DOHH2 (cell line): ENCODE measurements at regions not wholly inside any gene's neighbourhood (a gene's known extent, or its start where the extent isn't known, plus 50 kb on each side); places are given as distances from the start of the nearest gene placed in this dataset.

Experiments used
- EZH2phosphoT487 ChIP-seq: fragments of 200-600 bp; sonication (generic); IDR thresholded peaks from 2 replicates; pipeline ENCODE4 v1.6.1; 2017; ENCODE audit warnings: borderline replicate concordance, mild to moderate bottlenecking, antibody characterized with exemption, low read length, moderate library complexity, mixed read lengths
- TF ChIP-seq, protein P1 (sequence below): fragments of 200-600 bp; sonication (generic); IDR thresholded peaks from one replicate; pipeline ENCODE4 v1.5.1; 2014; ENCODE audit warnings: antibody characterized with exemption, mild to moderate bottlenecking, low read depth, low read length; ENCODE audit not compliant: poor library complexity, severe bottlenecking

- TF ChIP-seq, protein P1, sequence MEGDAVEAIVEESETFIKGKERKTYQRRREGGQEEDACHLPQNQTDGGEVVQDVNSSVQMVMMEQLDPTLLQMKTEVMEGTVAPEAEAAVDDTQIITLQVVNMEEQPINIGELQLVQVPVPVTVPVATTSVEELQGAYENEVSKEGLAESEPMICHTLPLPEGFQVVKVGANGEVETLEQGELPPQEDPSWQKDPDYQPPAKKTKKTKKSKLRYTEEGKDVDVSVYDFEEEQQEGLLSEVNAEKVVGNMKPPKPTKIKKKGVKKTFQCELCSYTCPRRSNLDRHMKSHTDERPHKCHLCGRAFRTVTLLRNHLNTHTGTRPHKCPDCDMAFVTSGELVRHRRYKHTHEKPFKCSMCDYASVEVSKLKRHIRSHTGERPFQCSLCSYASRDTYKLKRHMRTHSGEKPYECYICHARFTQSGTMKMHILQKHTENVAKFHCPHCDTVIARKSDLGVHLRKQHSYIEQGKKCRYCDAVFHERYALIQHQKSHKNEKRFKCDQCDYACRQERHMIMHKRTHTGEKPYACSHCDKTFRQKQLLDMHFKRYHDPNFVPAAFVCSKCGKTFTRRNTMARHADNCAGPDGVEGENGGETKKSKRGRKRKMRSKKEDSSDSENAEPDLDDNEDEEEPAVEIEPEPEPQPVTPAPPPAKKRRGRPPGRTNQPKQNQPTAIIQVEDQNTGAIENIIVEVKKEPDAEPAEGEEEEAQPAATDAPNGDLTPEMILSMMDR = no peak
- no peak for TF ChIP-seq EZH2phosphoT487
Observed at GRCh38 chr21:18877917-18878316, 474.3 kb upstream of the TMPRSS15 start.
